Omental fat pad (tissue), 3 donors: ENCODE measurements at regions not wholly inside any gene's neighbourhood (a gene's known extent, or its start where the extent isn't known, plus 50 kb on each side); places are given as distances from the start of the nearest gene placed in this dataset.
A peak's percentile ranks its signal among the peaks of the same experiment; 100 is the strongest.

Experiments
- ATAC-seq: fragments of 150-250 bp; one replicate; pipeline ENCODE4 v1.9.1; 2016; ENCODE audit warnings: mild to moderate bottlenecking, moderate library complexity; ENCODE audit not compliant: low FRiP score
- DNase-seq: peaks from one replicate; pipeline ENCODE4 v3.0.0-alpha.2; 2019; ENCODE audit warnings: low spot score
- TF ChIP-seq, protein P1 (sequence below), 3 donors: fragments of 450-650 bp; IDR thresholded peaks; one replicate each; pipeline ENCODE4 v1.5.1; 2016 to 2017; ENCODE audit warnings: antibody characterized with exemption in 3 of 3, mild to moderate bottlenecking in 3 of 3, moderate library complexity in 2 of 3

DNA sequence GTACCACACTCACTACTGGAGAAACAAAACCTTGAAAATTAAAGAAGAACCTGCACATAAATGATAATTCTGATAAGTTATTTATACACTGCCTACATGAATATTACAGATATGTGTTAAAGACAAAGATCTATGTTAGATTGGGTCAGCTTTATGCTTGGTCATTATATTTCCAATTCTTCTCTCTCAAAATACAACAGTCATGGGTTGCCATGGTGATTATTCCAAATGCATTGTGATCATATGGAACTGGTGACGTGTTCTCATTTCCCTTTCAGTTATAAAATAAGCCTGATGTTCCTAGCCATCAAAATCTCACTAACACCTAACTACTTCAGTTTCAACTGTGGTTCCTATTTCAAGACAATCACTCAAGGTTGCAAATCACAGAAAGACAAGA, 1416.4 kb downstream of the UQCRFS1 start:
- TF ChIP-seq, protein P1, sequence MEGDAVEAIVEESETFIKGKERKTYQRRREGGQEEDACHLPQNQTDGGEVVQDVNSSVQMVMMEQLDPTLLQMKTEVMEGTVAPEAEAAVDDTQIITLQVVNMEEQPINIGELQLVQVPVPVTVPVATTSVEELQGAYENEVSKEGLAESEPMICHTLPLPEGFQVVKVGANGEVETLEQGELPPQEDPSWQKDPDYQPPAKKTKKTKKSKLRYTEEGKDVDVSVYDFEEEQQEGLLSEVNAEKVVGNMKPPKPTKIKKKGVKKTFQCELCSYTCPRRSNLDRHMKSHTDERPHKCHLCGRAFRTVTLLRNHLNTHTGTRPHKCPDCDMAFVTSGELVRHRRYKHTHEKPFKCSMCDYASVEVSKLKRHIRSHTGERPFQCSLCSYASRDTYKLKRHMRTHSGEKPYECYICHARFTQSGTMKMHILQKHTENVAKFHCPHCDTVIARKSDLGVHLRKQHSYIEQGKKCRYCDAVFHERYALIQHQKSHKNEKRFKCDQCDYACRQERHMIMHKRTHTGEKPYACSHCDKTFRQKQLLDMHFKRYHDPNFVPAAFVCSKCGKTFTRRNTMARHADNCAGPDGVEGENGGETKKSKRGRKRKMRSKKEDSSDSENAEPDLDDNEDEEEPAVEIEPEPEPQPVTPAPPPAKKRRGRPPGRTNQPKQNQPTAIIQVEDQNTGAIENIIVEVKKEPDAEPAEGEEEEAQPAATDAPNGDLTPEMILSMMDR (IDR thresholded peaks at IDR 0.05), result no peak
- ATAC-seq, result no peak
- DNase-seq, result no peak

DNA sequence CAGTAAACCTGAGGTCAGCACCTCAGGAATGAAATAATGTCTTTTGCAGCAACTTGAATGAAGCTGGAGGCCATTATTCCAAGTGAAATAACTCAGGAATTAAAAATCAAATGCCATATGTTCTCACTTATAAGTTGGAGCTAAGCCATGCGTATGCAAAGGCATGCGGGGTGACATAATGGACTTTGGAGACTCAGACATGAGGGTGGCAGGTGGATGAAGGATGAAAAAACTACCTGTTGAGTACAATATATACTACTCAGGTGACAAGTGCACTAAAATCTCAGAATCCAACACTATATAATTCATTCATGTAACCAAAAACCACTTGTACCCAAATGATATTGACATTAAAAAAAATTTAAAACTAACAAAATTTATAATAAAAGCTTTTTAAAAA, 1416.9 kb downstream of the UQCRFS1 start:
- TF ChIP-seq, protein P1 (IDR thresholded peaks at IDR 0.05), result no peak
- ATAC-seq, result no peak
- DNase-seq, result no peak

DNA sequence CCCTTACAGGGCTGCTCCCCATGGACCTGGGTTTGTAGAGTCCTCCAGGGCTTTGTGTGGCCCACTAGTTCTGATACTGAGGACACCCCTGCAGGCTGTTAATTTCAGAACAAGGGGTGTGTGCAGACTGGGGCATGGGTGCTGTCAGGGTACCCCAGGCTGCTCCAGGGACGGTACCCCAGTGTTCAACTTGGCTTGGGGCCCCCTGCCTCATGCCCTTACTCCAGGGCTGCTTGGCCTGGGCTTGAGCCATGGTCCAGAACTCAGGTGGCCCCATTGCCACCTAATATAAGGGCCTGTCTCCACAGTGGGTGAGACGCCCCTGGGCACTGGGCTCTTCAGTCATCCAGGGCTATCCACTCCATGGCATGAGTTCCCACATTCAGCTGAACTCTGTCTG, 1417.6 kb downstream of the UQCRFS1 start:
- DNase-seq, result no peak
- no peak for ATAC-seq
- TF ChIP-seq, protein P1 (IDR thresholded peaks at IDR 0.05), result no peak

DNA sequence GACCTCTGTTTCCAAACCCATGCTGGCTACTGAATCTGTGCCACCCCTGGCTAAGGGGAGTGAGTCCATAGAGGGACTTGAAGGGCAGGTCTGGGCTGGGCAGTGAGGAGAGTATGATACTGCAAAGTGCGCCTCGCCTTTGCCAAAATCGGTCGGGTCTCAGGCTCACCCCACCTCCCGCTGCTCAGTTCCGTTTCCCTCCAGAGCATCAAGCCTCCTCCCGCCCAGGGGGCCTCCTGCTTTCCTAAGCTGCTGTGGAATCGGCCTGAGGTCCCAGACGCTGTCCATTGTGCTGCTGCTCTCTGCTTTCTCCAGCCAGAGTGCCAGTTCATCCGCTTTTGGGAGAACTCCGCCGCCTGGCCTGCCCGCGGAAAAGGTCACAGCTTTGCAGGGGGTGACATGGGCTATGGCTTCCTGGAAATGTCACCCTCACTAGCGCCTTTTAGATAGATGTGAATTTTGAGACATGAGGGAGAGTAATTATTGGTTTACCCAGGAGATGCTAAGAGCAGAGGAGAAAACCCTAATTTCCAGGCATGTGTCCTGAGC, 1418.4 kb downstream of the UQCRFS1 start:
- DNase-seq (no peak), ATAC-seq (no peak)
- TF ChIP-seq, protein P1 (IDR thresholded peaks at IDR 0.05), result no peak

DNA sequence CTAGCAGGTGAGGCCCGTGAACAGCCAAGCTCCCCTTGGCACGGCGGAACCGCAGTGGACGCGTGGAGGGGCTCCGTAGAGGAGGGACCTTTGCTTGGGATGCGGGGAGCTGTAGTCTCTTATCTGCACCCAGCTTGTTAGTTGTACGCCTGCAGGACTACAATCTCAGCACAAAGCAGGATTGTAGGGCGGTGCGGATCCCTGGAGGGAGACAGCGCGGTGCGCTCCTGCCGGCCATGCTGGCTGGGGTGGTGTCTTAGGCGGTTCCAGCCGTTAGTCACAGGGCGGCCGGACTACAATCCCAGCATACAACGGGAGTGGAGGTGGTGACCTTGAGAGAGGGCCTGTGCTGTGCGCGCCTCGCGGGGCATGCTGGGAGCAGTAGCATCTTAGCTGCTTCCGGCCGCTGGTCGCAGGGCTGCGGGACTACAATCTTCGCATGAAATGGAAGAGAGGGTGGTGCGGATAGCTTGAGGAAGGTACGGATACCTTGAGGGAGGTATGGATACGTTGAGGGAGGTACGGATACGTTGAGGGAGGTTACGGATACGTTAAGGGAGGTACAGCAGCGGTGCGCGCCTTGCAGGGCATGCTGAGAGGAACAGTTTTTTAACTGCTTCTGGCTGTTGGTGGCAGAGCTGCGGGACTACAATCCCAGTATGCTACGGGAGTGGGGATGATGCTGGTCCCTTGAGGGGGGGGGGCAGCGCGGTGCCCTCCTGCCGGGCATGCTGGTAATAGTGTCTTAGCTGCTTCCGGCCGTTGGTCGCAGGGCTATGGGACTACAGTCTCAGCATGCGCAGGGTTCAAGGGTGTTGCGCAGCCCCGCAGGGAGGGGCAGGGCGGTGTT, 1419.1 kb downstream of the UQCRFS1 start:
- TF ChIP-seq, protein P1 (IDR thresholded peaks at IDR 0.05), result no peak
- peak; percentile 74 for DNase-seq
- peak; percentile 99 for ATAC-seq

DNA sequence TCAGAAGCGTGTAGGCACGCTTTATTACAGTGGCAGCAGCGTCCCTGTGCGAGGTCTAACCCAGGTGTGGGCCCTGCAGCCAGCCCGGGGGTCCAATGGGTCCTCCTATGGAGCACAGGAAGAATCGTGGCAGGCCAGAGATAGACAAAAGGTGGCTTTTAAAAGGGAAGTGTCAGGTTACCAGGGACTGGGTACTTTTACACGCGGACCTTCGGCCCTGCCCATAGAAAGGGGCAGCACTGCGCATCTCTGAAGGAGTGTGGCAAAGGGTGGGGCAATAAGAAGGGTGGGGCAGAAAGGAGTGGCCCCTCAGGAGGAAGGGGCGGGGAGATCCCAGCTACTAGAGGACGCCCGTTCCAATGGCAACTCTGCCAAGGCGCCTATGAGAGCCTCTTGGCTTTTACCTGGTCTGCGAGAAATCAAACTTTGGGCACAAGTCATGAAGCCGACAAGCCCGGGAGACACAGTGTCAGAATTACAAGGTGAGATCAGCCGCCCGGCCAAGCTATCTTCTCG, 1419.8 kb downstream of the UQCRFS1 start:
- ATAC-seq (peak; percentile 93), DNase-seq (peak; percentile 48)
- TF ChIP-seq, protein P1 (IDR thresholded peaks at IDR 0.05), result no peak
